Thyroid gland (tissue), 4 donors: ENCODE measurements at regions not wholly inside any gene's neighbourhood (a gene's known extent, or its start where the extent isn't known, plus 50 kb on each side); places are given as distances from the start of the nearest gene placed in this dataset.

ENCODE experiments used
- POLR2A ChIP-seq, 2 donors: fragments of 450-650 bp; IDR thresholded peaks; one replicate each; pipeline ENCODE4 v1.6.1; 2017; ENCODE audit warnings: antibody characterized with exemption in 2 of 2, mild to moderate bottlenecking in 2 of 2, moderate library complexity in 1 of 2
- TF ChIP-seq, protein P1 (sequence below), 6 experiments: fragments of 200-600 bp in 3 of 6; fragments of 450-650 bp in 3 of 6; sonication (generic) in 3 of 6; IDR thresholded peaks; one replicate each; pipeline ENCODE4 v1.5.1; 2016 to 2019; ENCODE audit warnings: antibody characterized with exemption in 6 of 6, mild to moderate bottlenecking in 2 of 6, inconsistent platforms in 1 of 6, moderate library complexity in 1 of 6

DNA sequence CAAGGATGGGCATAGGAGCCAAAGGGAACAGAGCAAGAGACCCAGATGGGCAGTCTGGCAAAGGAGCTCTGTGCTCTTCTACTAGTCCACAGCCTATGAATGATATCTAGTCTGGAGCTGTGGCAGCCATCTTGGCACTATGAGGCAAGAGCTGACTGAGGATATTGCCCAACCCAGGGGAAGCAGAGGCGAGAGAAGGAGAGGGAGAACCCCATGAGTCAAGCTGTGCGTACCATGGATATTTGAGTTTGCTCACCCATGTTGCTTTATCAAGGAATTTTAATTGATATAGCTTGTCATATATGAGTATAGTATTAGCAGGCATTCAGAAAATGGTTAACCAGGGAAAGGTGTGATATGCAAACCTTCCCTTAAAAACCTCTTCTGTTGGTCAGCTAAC is 420.9 kb downstream of the PRDM2 start:
- TF ChIP-seq, protein P1, sequence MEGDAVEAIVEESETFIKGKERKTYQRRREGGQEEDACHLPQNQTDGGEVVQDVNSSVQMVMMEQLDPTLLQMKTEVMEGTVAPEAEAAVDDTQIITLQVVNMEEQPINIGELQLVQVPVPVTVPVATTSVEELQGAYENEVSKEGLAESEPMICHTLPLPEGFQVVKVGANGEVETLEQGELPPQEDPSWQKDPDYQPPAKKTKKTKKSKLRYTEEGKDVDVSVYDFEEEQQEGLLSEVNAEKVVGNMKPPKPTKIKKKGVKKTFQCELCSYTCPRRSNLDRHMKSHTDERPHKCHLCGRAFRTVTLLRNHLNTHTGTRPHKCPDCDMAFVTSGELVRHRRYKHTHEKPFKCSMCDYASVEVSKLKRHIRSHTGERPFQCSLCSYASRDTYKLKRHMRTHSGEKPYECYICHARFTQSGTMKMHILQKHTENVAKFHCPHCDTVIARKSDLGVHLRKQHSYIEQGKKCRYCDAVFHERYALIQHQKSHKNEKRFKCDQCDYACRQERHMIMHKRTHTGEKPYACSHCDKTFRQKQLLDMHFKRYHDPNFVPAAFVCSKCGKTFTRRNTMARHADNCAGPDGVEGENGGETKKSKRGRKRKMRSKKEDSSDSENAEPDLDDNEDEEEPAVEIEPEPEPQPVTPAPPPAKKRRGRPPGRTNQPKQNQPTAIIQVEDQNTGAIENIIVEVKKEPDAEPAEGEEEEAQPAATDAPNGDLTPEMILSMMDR (IDR thresholded peaks at IDR 0.05) = no peak
- TF ChIP-seq POLR2A (IDR thresholded peaks at IDR 0.05) = no peak
